ENCODE measurements at regions not wholly inside any gene's neighbourhood (a gene's known extent, or its start where the extent isn't known, plus 50 kb on each side); places are given as distances from the start of the nearest gene placed in this dataset.

DNA sequence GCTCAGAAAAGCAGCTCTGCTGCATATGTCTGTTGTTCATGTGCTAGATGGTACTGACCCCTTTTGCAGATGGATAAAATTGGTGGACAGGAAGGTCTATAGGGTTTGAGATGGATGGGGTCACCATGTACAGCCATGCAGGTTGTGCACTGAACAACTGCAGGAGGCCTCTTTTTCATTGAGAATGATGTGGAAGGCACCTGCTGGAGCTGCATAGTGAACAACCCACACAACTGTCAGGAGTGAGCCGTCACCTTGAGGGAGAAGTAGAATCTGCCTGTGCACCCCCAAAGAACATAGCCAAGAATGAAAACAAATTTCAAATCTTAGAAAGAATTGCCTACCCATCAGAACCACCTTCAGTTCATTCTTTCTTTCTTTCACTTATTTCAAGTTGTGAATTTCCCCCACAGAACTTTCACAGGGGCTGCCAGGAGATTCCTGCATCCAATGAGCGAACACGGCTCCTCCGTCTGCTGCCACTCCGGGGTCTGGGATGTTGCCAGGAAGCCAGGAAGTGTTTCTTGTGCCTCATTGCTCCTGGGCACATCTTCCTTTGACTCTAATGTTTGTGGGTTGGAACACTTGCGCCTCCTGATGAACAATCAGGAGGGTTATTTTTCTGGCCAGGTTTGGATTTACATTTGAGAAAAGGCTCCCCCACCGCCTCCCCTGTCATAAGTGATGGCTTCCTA lies 53.7 kb upstream of the DOCK1 start:
- DNase-seq: no peak

- no peak for DNase-seq
These were observed 50.3 kb upstream of the DOCK1 start for GRCh38 chr10:126854726-126855495.
